ENCODE measurements at regions not wholly inside any gene's neighbourhood (a gene's known extent, or its start where the extent isn't known, plus 50 kb on each side); places are given as distances from the start of the nearest gene placed in this dataset.
A peak's percentile ranks its signal among the peaks of the same experiment; 100 is the strongest.

DNA sequence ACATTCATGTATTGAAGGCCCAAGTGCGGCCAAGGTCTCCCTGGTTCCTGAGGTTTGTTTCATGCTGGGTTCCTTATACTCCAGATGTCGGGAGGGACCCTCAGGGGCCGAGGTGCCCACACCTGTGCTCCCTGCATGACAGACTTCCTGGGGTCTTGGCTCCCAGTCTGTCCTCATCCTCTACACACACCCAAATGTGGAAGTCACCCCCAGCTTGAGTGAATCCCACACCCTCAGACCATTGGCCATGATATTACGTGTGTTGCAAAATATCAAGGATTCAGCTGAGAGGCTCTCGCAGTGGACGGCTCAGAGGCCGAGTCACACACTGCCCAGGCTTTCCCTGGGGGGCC is 82.2 kb upstream of the DUSP22 start:
- Histone ChIP-seq H3K27me3 (ENCODE audit: insufficient read depth, low read length) (peaks cover 17% of the 10 kb centered on the region), H3K9ac (ENCODE audit: low read length) (no peak overlapping the region), H2AFZ (ENCODE audit: low read length) (no peak overlapping the region), H3K4me3 (ENCODE audit: low read depth, low read length, poor library complexity, severe bottlenecking) (peak overlapping the region; percentile 28), H3K79me2 (ENCODE audit: insufficient read depth, low read length) (no peaks in the 10 kb centered on the region), H3K9me3 (ENCODE audit: low read length) (peaks cover 11% of the 10 kb centered on the region), H3K4me2 (ENCODE audit: low read length) (peak overlapping the region; percentile 37), H3K9me2 (ENCODE audit: low read depth, low read length) (no peaks in the 10 kb centered on the region), H3K4me1 (ENCODE audit: insufficient read depth, low read length, severe bottlenecking) (peaks cover 15% of the 10 kb centered on the region), H3F3A (ENCODE audit: insufficient read depth, low read length) (no peaks in the 10 kb centered on the region), H4K20me1 (ENCODE audit: insufficient read depth, low read length) (no peaks in the 10 kb centered on the region), H3K27ac (ENCODE audit: low read depth, low read length, poor library complexity, severe bottlenecking) (no peak overlapping the region), H3K36me3 (ENCODE audit: insufficient read depth, low read length) (peaks cover 3% of the 10 kb centered on the region; the same call in 1 of the 2 replicates)
- TF ChIP-seq EZH2 (IDR thresholded peaks at IDR 0.05; ENCODE audit: borderline replicate concordance, low read length) = no peak
- TF ChIP-seq, protein P1, sequence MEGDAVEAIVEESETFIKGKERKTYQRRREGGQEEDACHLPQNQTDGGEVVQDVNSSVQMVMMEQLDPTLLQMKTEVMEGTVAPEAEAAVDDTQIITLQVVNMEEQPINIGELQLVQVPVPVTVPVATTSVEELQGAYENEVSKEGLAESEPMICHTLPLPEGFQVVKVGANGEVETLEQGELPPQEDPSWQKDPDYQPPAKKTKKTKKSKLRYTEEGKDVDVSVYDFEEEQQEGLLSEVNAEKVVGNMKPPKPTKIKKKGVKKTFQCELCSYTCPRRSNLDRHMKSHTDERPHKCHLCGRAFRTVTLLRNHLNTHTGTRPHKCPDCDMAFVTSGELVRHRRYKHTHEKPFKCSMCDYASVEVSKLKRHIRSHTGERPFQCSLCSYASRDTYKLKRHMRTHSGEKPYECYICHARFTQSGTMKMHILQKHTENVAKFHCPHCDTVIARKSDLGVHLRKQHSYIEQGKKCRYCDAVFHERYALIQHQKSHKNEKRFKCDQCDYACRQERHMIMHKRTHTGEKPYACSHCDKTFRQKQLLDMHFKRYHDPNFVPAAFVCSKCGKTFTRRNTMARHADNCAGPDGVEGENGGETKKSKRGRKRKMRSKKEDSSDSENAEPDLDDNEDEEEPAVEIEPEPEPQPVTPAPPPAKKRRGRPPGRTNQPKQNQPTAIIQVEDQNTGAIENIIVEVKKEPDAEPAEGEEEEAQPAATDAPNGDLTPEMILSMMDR (IDR thresholded peaks at IDR 0.05; ENCODE audit: low read length) = no peak

DNA sequence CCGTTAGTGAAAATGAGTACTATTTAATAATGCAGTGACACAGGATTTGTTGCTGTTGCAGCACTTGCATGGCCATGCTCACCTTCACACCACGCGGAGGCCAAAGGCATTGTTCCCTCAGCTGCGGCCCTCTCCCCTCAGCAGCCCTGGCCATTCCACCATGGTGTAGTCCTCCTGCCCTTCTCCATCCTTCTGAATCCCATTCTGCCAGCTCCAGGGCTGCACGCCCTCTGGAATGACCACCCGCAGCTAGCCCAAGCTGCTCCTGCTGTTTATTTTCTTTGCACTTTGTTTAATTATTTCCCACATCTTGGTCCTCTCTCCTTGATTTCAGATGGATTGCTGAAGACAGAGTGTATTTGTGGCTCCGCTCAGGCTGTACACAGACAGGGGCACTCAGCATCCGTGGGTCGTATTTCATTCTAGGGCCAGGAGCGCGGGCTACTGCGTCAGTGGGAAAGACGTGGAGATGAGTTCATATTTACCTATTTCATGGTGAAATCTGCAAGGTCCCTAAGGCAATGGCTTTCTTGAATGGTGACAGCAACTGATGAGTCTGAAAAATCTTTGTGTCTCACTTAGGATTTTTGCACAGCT is 81.4 kb upstream of the DUSP22 start:
- H3K36me3 ChIP-seq (ENCODE audit: insufficient read depth, low read length) = peaks cover 3% of the 10 kb centered on the region; the same call in 1 of the 2 replicates
- TF ChIP-seq EZH2 (IDR thresholded peaks at IDR 0.05; ENCODE audit: borderline replicate concordance, low read length) = no peak
- TF ChIP-seq, protein P1 (IDR thresholded peaks at IDR 0.05; ENCODE audit: low read length) = no peak
- no peak overlapping the region for H3K27ac ChIP-seq (ENCODE audit: low read depth, low read length, poor library complexity, severe bottlenecking)
- no peaks in the 10 kb centered on the region for H3K79me2 ChIP-seq (ENCODE audit: insufficient read depth, low read length)
- no peak overlapping the region for H3K4me3 ChIP-seq (ENCODE audit: low read depth, low read length, poor library complexity, severe bottlenecking)
- no peaks in the 10 kb centered on the region for H4K20me1 ChIP-seq (ENCODE audit: insufficient read depth, low read length)
- H3K4me2 ChIP-seq (ENCODE audit: low read length) = no peak overlapping the region
- no peak overlapping the region for H2AFZ ChIP-seq (ENCODE audit: low read length)
- peaks cover 11% of the 10 kb centered on the region for H3K9me3 ChIP-seq (ENCODE audit: low read length)
- H3K9ac ChIP-seq (ENCODE audit: low read length) = no peak overlapping the region
- no peaks in the 10 kb centered on the region for H3F3A ChIP-seq (ENCODE audit: insufficient read depth, low read length)
- peaks cover 16% of the 10 kb centered on the region for H3K27me3 ChIP-seq (ENCODE audit: insufficient read depth, low read length)
- H3K9me2 ChIP-seq (ENCODE audit: low read depth, low read length) = no peaks in the 10 kb centered on the region
- H3K4me1 ChIP-seq (ENCODE audit: insufficient read depth, low read length, severe bottlenecking) = peaks cover 15% of the 10 kb centered on the region

DNA sequence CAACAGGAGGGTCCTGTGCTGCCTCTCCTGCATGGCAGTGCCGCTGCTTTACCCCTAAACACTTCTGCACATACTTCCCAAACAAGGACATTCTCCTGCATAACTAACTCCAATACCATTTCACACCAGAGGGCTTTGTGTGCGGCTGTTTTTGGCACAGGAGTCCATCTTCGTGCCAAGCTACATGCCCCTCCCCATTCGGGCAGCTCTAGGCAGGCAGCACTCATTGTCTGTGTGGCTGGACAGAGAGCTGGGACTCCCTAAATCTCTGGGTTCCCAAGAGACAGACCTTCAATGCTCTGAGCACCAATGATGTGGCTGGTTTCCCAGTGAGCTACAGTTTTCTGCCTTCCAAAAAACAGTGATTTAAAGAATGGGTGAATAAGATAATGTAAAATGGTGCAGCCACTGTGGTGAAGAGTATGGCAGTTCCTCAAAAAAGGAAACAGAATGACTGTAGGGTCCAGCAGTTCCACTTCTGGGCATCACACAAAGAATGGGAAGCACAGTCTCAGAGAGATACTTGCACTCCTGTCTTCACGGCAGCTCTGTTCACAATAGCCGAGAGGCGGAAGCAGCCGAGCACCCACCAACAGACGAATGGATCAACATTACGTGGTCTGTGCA is 80.3 kb upstream of the DUSP22 start:
- no peak overlapping the region for H3K9ac ChIP-seq (ENCODE audit: low read length)
- H3K4me1 ChIP-seq (ENCODE audit: insufficient read depth, low read length, severe bottlenecking) = peaks cover 15% of the 10 kb centered on the region
- H4K20me1 ChIP-seq (ENCODE audit: insufficient read depth, low read length) = no peaks in the 10 kb centered on the region
- TF ChIP-seq EZH2 (IDR thresholded peaks at IDR 0.05; ENCODE audit: borderline replicate concordance, low read length) = no peak
- TF ChIP-seq, protein P1 (IDR thresholded peaks at IDR 0.05; ENCODE audit: low read length) = no peak
- H3K4me2 ChIP-seq (ENCODE audit: low read length) = no peak overlapping the region
- no peak overlapping the region for H2AFZ ChIP-seq (ENCODE audit: low read length)
- no peaks in the 10 kb centered on the region for H3K9me2 ChIP-seq (ENCODE audit: low read depth, low read length)
- peaks cover 11% of the 10 kb centered on the region for H3K9me3 ChIP-seq (ENCODE audit: low read length)
- H3K27me3 ChIP-seq (ENCODE audit: insufficient read depth, low read length) = peaks cover 16% of the 10 kb centered on the region
- H3K27ac ChIP-seq (ENCODE audit: low read depth, low read length, poor library complexity, severe bottlenecking) = no peak overlapping the region
- no peaks in the 10 kb centered on the region for H3F3A ChIP-seq (ENCODE audit: insufficient read depth, low read length)
- no peak overlapping the region for H3K4me3 ChIP-seq (ENCODE audit: low read depth, low read length, poor library complexity, severe bottlenecking)
- H3K36me3 ChIP-seq (ENCODE audit: insufficient read depth, low read length) = peaks cover 3% of the 10 kb centered on the region; the same call in 1 of the 2 replicates
- H3K79me2 ChIP-seq (ENCODE audit: insufficient read depth, low read length) = no peaks in the 10 kb centered on the region

Measured in OCI-LY1 (cell line).